NCI-H2029 (cell line): ENCODE measurements at regions not wholly inside any gene's neighbourhood (a gene's known extent, or its start where the extent isn't known, plus 50 kb on each side); places are given as distances from the start of the nearest gene placed in this dataset.

ENCODE experiments used
- DNase-seq: peaks from one replicate; lab custom pipeline; 2025; lab: John Stamatoyannopoulos, UW

- DNase-seq, result no peak
Observed at GRCh38 chr17:34090593-34090992, 164.5 kb upstream of the CCL2 start.

GRCh38 chr17:34091975-34092374 is 163.1 kb upstream of the CCL2 start:
- no peak for DNase-seq

- DNase-seq, result peak; percentile 33
Observed at GRCh38 chr17:34095106-34095505, 160.0 kb upstream of the CCL2 start.

GRCh38 chr17:34098699-34099098 is 156.4 kb upstream of the CCL2 start:
- no peak for DNase-seq

DNA sequence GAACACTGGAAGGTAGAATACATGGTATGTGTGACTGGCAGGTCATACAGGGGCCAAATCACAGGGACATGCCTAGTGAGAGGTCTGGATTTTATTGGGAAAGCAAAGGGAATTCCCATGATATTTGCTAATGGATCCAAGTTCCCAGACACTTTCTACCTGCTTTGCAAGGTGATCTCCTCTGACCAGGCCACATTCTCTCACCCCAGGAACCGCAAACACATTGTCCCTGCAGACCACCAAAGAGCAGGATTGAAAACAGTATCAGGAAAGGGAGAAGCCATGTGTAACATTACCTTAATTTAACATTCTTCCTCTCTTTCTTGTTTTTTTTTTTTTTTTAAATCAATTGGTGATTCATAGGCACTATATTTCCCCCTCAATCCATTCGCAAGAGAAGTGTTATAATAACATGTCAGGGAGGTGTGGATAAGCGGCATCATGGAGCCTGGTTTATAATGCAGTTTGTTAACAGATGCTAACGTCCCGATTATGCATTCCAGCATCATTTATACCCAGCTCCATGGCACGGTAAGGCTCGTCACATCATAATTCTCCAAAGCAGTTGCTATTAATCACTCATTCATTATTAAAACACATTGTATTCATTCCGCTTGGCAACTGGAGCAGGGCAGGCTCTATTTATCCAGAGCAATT is 155.1 kb upstream of the CCL2 start:
- DNase-seq, result no peak

DNA sequence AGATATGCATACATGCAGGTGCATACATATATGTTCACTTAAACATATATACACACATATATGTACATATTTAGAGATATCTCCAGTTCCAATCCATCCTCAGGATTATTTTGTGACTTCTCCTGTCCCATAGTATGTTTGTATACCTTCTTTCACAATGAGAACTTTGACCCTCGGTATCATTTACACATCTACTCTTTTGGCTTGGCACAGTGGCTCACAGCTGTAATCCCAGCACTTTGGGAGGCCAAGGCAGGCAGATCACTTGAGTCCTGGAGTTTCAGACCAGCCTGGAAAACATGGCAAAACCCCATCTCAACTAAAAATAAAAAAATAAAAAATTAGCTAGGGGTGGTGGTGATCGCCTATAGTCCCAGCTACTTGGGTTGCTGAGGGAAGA is 148.1 kb upstream of the CCL2 start:
- no peak for DNase-seq

- no peak for DNase-seq
Observed at GRCh38 chr17:34110315-34110714, 144.8 kb upstream of the CCL2 start.

DNA sequence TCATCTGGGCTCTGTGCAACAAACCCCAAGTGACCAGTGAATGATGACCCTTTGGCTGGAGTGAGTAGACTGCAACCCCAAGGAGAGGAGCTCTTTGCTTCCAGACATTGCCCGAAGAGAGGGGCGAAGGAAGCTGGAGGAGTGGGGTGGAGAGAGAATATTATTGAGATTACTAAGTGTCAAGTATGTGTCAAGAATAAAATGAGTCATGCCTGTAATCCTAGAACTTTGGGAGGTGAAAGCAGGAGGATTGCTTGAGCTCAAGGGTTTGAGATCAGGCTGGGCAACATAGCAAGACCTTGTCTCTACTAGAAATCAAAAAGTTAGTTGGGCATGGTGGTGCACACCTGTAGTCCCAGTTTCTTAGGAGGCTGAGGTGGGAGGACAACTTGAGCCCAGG is 142.0 kb upstream of the CCL2 start:
- no peak for DNase-seq

DNA sequence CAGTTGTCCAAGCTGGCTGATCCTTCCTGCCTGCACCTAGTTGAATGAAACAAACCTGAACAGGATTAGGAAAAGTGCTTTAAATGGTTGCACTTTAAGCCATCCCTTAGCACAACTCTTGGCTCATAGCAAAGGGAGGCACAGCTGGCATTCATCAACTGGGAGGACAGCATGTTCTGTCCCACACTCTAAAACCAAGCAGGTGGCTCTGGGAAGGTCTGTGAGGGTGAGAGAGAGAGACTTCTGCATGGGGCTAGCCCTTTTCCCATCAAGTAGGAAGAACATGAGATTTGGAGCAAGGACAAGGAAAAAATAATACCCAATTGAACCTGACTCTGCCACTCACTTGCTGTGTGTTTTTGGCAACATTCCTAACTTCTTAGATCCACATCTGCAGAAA is 140.9 kb upstream of the CCL2 start:
- no peak for DNase-seq

DNA sequence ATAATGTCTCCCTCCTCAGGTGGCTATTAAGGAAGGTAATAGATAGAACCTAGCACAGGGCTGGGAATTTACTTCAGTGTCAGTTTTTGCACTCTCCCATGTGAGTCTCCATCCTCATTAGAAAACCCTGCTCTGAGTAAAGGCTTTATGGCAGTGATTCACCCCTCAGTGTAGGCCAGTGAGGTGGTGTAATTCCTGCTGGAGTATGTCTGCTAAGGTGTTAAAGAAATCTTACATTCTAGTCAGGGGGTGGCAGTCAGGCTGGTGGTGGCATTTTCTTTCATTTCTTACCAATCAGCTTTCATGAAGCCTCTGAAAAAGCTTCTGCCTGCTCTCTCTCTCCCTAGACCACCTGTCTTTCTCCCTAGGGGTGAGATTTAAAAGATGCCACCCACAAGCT is 138.8 kb upstream of the CCL2 start:
- no peak for DNase-seq

- no peak for DNase-seq
Observed at GRCh38 chr17:34117332-34117731, 137.8 kb upstream of the CCL2 start.

DNA sequence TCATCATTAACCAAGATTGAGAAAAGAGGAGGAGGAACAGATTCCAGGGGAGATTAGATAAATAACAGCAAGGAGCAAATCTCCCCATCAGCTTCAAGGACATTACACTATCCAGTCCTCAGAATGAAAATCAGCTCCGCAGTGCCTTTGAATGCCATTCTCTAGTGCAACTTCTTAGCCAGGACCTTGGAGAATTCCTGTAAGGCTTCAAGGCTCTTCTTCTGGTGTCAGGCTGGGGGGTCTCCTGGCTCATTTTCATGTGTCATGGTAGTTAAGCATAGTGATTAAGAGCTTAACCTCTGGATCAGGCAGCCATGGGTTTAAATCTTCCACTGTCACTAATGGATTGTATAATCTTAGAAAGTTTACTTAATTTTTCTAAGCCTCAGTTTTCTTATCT is 137.3 kb upstream of the CCL2 start:
- DNase-seq, result no peak

DNA sequence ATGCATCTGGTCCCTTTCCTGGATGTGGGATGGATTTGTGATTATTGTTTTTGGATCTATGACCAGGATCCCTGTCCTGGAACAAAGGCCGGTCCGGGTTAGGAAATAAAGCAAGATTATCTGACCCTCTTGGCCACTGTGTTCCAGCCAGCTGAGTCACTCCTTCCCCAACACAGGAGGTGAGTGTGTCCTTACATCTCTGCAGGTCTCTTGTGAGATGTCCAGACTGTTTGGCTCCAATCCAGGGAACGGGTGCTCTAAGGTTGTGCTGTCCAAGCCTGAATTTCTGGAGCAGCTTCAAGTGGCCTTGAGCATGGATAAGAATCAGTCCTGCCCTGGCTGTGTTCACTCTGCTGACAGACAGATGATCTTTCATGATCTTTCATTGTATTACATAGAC is 136.5 kb upstream of the CCL2 start:
- DNase-seq, result no peak

DNA sequence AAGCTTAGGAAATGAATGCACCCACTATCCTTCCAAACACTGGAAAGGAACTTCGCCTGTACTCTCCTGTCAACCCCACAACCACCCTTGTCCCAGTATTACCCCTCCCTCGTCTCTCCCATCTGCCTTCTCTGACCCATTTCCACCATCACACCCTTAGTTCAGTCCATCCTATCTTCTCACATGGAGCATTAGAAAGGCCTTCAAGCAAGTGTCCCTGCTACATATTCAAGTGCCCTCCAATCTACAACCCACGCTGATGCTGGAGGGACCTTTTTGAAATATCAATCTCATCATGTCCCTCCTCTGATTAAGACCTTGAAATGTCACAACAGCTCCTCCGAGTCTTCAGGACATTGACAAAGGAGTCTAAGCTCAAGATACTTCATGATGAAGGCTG is 133.8 kb upstream of the CCL2 start:
- DNase-seq, result no peak

GRCh38 chr17:34122515-34122914 is 132.6 kb upstream of the CCL2 start:
- no peak for DNase-seq

DNA sequence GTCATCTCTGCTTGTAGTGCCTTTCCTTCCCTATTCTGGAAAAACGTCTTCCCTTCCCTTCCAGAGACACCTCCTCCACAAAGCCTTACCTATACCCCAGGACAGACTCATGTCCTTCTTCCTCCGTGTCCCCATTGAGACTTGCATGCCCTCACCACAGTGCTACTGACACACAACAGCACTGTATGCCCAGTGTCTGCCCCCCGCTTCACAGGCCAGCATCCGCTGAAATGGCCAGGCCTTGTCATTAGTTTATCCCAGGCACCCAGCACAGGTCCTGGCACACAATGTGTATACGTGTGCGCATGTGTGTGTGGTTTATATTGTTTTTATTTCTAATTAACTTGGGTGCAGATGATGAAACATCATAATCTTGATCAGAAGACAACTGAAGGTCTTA is 130.1 kb upstream of the CCL2 start:
- no peak for DNase-seq

DNA sequence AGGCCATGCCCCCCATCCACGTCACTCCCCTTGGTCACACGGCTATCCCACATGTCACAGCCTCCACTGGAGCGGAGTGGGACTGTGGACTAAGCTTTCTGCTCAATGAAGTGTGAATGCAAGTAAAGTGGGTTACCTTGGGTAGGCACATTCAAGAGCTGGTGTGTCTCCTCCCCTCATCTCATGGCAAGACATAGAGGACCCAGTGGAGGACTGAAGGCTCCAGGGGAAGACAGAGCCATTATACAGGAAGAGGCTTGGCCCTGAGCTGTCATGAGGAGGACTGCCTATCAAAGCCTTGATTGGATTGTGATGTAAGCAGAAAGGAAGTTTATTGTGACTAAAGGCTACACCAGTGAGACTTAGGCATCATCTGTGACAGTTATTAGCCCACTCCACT is 129.2 kb upstream of the CCL2 start:
- DNase-seq, result no peak

- no peak for DNase-seq
Observed at GRCh38 chr17:34126496-34126895, 128.6 kb upstream of the CCL2 start.

DNA sequence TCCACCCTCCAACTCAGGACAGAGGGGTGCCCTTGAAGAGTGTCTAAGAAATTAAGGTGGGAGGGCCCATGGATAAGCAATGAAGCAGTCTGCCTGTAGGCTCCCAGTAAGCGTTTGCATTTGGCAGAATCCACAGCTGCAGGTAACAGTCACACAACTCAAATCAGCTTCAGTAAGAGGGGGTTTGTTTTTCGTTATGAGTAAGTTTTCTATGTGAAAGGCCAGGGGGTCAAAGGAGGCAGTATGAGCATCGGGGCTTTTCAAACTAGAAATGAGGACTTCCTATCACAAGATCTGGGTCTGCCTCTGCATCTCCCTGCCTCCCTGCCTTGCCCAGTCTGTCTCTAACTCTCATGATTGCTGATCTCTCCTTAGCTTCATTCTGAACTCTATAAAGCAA is 128.1 kb upstream of the CCL2 start:
- DNase-seq, result no peak

DNA sequence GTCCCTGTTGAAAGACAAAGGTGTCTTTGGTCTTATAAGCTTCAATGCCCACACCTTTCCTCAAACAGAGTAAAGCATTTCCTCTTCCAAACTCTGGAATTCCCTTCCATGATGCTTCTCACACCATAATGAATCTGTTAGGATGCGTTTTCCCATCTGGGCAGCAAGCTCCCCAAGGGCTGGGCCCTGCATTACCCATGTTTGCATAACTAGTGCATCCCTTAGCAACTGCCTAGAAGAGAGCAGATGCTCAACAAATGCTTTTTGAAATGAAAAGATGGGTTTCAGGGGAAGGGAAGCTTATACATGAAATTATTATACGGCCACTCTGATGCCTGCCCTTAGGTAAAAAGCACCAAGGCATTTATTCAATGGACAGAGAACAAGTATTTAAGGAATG is 124.5 kb upstream of the CCL2 start:
- no peak for DNase-seq

- DNase-seq, result no peak
Observed at GRCh38 chr17:34131386-34131785, 123.7 kb upstream of the CCL2 start.

DNA sequence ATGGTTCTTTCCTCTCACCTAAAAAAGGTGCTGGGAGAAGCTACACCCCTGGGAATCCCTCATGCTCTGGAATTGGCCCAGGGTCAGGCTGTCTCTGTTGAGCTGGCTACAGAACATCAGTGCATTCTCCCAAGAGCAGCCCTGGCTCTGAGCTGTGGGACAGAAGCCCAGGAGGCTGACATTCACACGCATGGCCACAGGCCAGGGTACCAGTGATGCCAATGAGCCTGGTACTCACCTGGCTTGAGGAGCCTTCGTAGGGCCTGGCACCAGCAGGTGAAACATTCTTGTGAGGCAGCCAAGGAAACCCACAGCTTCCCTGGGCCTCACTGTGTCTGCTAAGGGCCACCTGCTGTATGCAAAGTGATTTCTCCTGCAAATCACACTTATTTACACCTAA is 121.7 kb upstream of the CCL2 start:
- DNase-seq, result no peak

DNA sequence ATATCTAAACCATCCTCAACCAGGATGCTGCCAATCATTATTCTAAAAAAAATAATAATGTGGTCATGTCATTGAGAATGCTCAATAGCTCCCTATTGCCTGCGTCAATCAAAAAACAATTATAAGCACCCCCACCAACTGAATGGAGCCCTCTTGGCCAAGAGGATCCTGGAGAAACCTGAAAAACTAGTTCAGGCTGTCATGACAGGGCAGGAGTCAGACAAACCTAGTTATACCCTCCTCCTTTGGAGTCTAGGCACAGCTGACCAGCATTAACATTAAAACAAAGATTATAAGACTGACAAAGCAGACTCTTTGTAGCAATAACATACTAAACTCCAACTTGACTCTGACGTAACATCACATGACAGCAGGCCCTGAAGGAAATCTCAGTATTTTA is 119.2 kb upstream of the CCL2 start:
- peak; percentile 15 for DNase-seq

DNA sequence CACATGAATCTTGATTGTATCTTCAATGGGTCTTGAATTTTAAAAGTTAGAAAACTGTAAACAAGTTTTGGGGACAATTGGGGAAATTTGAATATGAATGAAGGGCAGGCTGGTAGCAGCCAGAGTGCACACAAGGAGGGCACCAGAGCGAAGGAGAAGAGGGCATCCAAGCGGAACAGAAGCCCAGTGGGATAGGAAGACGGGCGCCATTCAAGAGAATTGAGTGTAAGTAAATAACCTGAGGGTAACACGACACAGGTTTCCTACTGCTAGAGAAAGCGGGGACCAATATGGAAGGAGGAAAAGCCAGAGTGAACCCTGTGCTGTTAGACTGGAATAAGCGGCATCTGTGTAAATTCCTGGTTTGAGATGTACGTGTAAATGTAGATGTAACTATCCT is 115.1 kb upstream of the CCL2 start:
- no peak for DNase-seq

DNA sequence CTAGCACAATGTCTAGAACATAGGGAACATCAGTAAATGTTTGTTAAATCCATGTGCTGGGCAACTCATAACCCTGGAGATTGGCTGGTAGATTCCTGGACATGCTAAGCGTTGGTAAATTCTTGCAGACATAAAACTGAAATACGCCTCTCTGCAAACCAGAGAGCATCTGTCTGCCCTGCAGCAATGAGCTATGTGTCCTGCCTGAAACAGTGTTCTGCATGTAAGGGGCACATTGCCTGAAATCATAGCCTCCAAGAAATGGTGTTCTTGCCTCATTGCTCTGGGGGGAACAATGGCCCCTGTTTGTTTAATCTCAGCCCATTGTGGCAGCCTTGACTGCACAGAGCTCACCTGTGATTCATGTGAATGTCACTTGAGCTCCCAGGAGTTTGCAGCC is 113.5 kb upstream of the CCL2 start:
- no peak for DNase-seq
